ENCODE measurements at regions not wholly inside any gene's neighbourhood (a gene's known extent, or its start where the extent isn't known, plus 50 kb on each side); places are given as distances from the start of the nearest gene placed in this dataset.

- CTCF ChIA-PET = no interaction called here
- no peak for ATAC-seq
Observed at GRCh38 chr6:68082086-68082485, 553.0 kb upstream of the ADGRB3 start.

GRCh38 chr6:68080074-68080473, 555.0 kb upstream of the ADGRB3 start:
- CTCF ChIA-PET = no interaction called here

More at GRCh38 chr6:68082086-68082485, 553.0 kb upstream of the ADGRB3 start:
- H3K4me3 ChIP-seq (ENCODE audit: low read length) = no peak overlapping the region
- no peaks in the 10 kb centered on the region for H4K20me1 ChIP-seq (ENCODE audit: low read length)
- H3K4me2 ChIP-seq (ENCODE audit: low read length) = no peak overlapping the region
- DNase-seq = no peak
- H2AFZ ChIP-seq (ENCODE audit: low read length) = no peak overlapping the region
- no peaks in the 10 kb centered on the region for H3K36me3 ChIP-seq (ENCODE audit: low read depth, low read length)
- H3F3A ChIP-seq (ENCODE audit: low read length, unreplicated experiment) = no peaks in the 10 kb centered on the region
- no peaks in the 10 kb centered on the region for H3K4me1 ChIP-seq (ENCODE audit: insufficient read depth, low read length)
- POLR2A ChIA-PET (ENCODE audit: unreplicated experiment) = no interaction called here
- H3K9me2 ChIP-seq (replicated peaks; ENCODE audit: low read length) = no peaks in the 10 kb centered on the region
- BruUV-seq (replicated peaks) = no TSS peak
- no peak overlapping the region for H3K27ac ChIP-seq (ENCODE audit: low read length)
- H3K27me3 ChIP-seq (ENCODE audit: low read length) = no peaks in the 10 kb centered on the region
- no peak overlapping the region for H3K9ac ChIP-seq (ENCODE audit: low read length)
- intact Hi-C loops (cut with micrococcal nuclease) = no loop called here
- TF ChIP-seq EZH2phosphoT487 (IDR thresholded peaks at IDR 0.05; ENCODE audit: borderline replicate concordance, low read length) (no peak), CTCF (conservative IDR thresholded peaks at IDR 0.05; ENCODE audit: low read depth, low read length) (no peak), EZH2 (IDR thresholded peaks at IDR 0.05; ENCODE audit: low read length, unreplicated experiment) (no peak)
- no peaks in the 10 kb centered on the region for H3K9me3 ChIP-seq (ENCODE audit: low read length)
- no peaks in the 10 kb centered on the region for H3K79me2 ChIP-seq (ENCODE audit: low read length)

GRCh38 chr6:68077661-68078060, 557.4 kb upstream of the ADGRB3 start:
- DNase-seq (no peak), ATAC-seq (no peak)
- TF ChIP-seq EZH2phosphoT487 (IDR thresholded peaks at IDR 0.05; ENCODE audit: borderline replicate concordance, low read length) (no peak), EZH2 (IDR thresholded peaks at IDR 0.05; ENCODE audit: low read length, unreplicated experiment) (no peak), CTCF (conservative IDR thresholded peaks at IDR 0.05; ENCODE audit: low read depth, low read length) (no peak)
- Histone ChIP-seq H3K36me3 (ENCODE audit: low read depth, low read length) (no peaks in the 10 kb centered on the region), H3K27ac (ENCODE audit: low read length) (no peak overlapping the region), H3K4me2 (ENCODE audit: low read length) (no peak overlapping the region), H3F3A (ENCODE audit: low read length, unreplicated experiment) (no peaks in the 10 kb centered on the region), H3K27me3 (ENCODE audit: low read length) (no peaks in the 10 kb centered on the region), H3K9ac (ENCODE audit: low read length) (no peak overlapping the region), H3K4me1 (ENCODE audit: insufficient read depth, low read length) (no peaks in the 10 kb centered on the region), H3K79me2 (ENCODE audit: low read length) (no peaks in the 10 kb centered on the region), H2AFZ (ENCODE audit: low read length) (no peak overlapping the region), H3K4me3 (ENCODE audit: low read length) (no peak overlapping the region), H3K9me2 (replicated peaks; ENCODE audit: low read length) (no peaks in the 10 kb centered on the region), H3K9me3 (ENCODE audit: low read length) (no peaks in the 10 kb centered on the region), H4K20me1 (ENCODE audit: low read length) (no peaks in the 10 kb centered on the region)
- intact Hi-C loops (cut with micrococcal nuclease) = no loop called here
- no TSS peak for BruUV-seq (replicated peaks)
- ChIA-PET CTCF (no interaction called here), POLR2A (ENCODE audit: unreplicated experiment) (no interaction called here)

More at GRCh38 chr6:68080074-68080473, 555.0 kb upstream of the ADGRB3 start:
- Histone ChIP-seq H2AFZ (ENCODE audit: low read length) (no peak overlapping the region), H3K9ac (ENCODE audit: low read length) (no peak overlapping the region), H3K79me2 (ENCODE audit: low read length) (no peaks in the 10 kb centered on the region), H4K20me1 (ENCODE audit: low read length) (no peaks in the 10 kb centered on the region), H3K27me3 (ENCODE audit: low read length) (no peaks in the 10 kb centered on the region), H3K4me3 (ENCODE audit: low read length) (no peak overlapping the region), H3F3A (ENCODE audit: low read length, unreplicated experiment) (no peaks in the 10 kb centered on the region), H3K4me2 (ENCODE audit: low read length) (no peak overlapping the region), H3K9me3 (ENCODE audit: low read length) (no peaks in the 10 kb centered on the region), H3K9me2 (replicated peaks; ENCODE audit: low read length) (no peaks in the 10 kb centered on the region), H3K27ac (ENCODE audit: low read length) (no peak overlapping the region), H3K36me3 (ENCODE audit: low read depth, low read length) (no peaks in the 10 kb centered on the region), H3K4me1 (ENCODE audit: insufficient read depth, low read length) (no peaks in the 10 kb centered on the region)
- ATAC-seq (no peak), DNase-seq (no peak)
- BruUV-seq (replicated peaks) = no TSS peak
- POLR2A ChIA-PET (ENCODE audit: unreplicated experiment) = no interaction called here
- intact Hi-C loops (cut with micrococcal nuclease) = no loop called here
- TF ChIP-seq EZH2 (IDR thresholded peaks at IDR 0.05; ENCODE audit: low read length, unreplicated experiment) (no peak), CTCF (conservative IDR thresholded peaks at IDR 0.05; ENCODE audit: low read depth, low read length) (no peak), EZH2phosphoT487 (IDR thresholded peaks at IDR 0.05; ENCODE audit: borderline replicate concordance, low read length) (no peak)
